M059J (cell line): ENCODE measurements at regions not wholly inside any gene's neighbourhood (a gene's known extent, or its start where the extent isn't known, plus 50 kb on each side); places are given as distances from the start of the nearest gene placed in this dataset.
"Not testable (repeated sequence)": the region's sequence is repeated elsewhere in the genome, so short reads cannot be mapped to it uniquely, and the experiment has no call there.

Source experiments
- DNase-seq: peaks from one replicate; pipeline ENCODE4 v3.0.0-alpha.2; 2012; ENCODE audit warnings: low read depth

GRCh38 chr13:52931131-52931530, 82.7 kb upstream of the PCDH8 start:
- DNase-seq = no peak

DNA sequence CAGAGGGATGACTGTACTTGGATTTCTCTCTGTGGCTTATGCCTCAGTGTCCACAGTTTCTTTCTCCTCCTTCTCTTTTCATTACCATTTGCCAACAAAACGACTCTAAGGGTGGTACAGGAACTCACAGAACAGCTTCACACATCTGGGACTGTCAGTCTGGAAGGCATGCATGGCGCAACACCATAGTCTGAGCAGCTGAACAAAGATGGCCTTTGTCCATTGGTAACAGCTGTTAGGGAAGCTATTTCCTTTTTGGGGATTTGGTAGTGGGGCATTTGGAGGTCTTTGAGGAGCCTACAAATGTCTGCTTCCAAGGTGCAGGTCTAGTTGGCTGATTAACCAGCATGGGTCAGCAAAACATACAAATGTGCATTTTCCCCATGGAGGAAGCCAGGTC, 81.4 kb upstream of the PCDH8 start:
- DNase-seq = no peak

- no peak for DNase-seq
Measured at GRCh38 chr13:52926971-52927370, 78.5 kb upstream of the PCDH8 start.

DNA sequence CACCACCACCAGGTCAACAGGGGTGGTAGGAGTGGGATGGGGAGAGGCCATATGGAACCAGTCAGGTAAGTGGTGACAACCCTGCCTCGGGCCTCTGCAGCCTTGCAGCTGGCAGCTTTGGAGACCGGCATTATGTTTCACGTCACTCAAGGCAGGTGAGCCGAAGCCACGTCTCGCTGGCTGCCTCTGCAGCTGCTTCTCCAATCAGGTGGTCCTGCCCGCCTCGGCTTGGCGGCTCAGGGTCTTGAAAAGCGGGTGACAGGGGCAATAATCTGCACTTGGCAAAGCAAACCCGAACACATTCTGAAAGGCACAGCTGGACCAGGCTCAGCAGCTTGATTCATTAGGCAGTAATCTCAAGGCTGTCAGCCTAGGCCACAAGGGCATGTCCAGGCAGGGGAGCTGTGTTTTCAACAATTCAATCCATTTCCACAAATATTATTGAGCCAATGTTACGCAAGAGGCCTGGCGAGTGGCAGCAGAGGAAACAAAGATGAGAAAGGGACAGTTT, 77.4 kb upstream of the PCDH8 start:
- DNase-seq = no peak

GRCh38 chr13:52925251-52925650, 76.8 kb upstream of the PCDH8 start:
- DNase-seq = no peak

GRCh38 chr13:52924289-52925148, 76.1 kb upstream of the PCDH8 start:
- DNase-seq = no peak

DNA sequence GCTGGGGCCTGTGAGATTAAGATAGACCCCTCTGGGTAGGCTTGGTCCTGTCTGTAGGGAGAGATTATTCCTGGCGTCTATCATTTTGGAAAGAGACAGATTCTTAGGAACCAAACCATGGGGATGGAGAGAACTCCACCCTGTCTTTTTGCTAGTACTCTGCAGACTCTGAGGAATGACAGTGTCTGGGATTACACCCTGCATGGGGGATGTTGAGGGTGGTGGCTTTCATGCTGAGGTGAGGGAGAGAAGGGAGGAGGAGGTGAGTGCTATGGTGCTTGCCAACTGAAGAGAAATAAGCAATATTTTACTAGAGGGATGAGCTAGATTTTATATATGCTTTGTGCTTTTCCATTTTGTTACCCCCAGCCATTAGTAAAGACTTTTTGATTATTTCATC, 74.5 kb upstream of the PCDH8 start:
- no peak for DNase-seq

DNA sequence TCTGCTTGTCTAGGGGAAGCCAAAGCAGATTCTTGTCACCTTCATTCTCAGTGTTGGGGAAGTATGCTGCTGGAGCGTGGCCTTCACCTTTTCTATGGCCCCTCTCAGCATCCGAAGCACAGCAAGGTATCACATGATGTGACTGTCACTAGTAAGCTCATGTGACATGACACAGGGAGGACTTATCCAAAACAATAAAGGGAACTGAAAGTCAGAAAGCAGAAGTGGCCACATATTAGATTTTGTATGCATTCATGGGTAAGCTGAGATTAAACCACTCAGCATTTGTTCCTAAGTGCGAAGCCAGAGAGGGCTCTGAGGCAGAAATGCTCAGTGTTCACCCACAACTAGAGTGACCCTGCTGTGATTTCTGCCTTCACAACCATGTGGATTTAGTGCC, 72.8 kb upstream of the PCDH8 start:
- no peak for DNase-seq

DNA sequence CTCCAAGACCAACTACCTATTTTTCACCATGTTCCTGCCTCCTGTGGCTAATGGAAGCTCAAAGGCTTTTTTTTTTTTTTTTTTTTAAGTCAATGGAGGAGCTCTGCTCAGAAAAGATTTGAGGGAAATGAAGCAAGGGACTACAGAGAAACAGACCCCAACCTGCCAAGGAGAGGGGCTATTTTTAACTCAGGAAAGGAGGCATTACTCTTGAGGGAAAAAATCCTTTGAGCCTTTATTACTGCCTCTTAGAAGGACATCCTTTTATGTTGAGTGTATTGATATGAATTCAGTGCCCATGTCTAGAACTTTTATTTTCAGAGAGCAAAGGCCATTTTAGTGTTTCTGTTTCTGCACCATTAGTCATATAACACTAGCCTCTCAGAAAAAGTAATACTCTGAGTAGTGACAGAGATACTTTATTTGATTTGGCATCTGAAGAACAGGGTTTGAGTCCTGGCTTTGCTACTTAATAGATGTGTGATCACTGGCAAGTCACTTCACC, 68.1 kb upstream of the PCDH8 start:
- no peak for DNase-seq

DNA sequence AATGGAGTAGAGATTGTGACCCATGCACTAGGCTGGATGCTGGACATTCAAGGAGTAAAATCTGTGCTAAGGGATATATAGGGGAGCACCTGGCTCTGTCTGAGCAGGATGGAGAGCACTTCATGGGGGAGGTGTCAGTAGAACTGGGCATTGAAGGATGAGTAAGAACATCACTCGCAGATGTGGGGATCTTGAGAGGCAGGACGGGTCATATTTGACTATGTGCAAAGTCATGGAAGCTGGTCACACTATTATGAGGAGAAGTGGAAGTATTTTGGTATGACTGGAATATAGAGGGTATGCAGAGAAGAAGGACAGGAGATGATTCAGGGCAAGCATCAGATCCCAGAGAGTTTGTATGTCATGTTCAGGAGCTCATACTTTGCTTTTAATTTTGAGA, 62.9 kb upstream of the PCDH8 start:
- DNase-seq = no peak

DNA sequence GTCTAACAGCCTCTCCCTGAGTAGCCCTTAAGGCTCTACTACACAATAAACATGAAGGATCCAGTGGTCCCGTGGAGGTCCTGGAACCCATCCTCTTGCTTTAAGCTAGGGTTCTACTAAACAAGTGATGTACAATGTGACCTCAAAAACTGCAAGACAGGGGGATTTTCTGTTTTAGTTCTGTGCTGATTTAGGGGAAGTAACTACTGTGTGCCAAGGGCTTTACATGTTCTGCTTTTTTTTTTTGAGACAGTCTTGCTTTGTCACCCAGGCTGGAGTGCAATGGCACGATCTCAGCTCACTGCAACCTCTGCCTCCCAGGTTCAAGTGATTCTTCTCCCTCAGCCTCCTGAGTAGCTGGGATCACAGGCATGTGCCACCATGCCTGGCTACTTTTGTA, 61.9 kb upstream of the PCDH8 start:
- not testable (repeated sequence) for DNase-seq

DNA sequence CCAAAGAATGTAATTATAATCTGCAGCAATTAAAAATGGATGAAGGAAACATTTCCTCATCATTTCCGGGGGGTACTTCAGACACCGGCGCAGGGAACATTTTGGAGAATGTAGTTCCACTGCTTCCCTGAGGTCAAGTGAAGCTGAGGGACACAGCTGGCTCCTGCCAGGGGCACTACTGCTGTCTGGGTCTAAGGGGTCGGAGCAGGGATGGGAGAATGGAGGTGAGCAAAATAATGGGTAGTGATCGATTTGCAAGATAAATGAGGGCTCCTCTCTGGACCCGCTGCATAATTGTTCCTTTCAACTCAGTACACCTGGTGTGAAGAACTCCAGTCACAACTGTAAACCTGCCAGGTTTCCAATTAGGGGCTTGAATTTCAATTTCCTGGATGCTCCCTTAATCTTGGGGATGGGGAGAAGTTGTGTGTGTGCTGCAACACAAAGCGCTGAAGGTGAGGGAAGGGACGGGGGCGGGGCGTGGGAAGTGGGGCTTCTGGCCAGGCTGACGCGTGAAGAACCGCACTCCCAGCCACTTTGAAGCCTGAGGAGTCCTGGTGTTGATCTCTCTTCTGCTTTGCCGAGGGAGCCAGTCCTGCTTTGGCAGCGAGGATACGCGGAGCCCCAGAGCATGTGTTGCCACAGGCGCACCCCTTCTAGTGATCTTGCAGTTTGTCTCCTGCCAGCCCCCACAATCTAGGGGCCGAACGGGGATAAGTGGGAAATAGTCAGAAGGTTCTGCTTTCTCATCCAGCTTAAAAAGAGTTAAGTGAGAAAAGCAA, 57.9 kb upstream of the PCDH8 start:
- DNase-seq = no peak

GRCh38 chr13:52905701-52906100, 57.3 kb upstream of the PCDH8 start:
- DNase-seq = no peak

DNA sequence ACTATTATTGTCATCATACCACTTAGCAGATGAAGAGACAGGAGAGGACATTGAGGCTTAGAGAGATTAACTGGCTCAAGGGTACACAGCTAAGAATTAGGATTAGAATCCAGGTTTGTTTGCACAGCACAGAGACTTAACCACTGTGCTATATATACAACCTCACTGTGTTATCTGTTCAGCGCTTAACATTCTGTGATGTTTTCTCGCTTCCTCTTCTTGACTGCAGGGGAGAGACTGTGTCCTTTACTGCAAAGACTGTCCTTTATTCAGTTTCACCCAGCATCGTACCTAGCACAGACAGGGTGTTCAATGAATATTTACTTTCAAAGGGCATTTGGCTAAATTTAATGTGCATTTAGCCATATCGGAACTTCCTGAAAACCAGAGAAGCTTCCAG, 54.9 kb upstream of the PCDH8 start:
- no peak for DNase-seq

GRCh38 chr13:52899206-52899605, 50.8 kb upstream of the PCDH8 start:
- no peak for DNase-seq
